ENCODE measurements at regions not wholly inside any gene's neighbourhood (a gene's known extent, or its start where the extent isn't known, plus 50 kb on each side); places are given as distances from the start of the nearest gene placed in this dataset.

DNA sequence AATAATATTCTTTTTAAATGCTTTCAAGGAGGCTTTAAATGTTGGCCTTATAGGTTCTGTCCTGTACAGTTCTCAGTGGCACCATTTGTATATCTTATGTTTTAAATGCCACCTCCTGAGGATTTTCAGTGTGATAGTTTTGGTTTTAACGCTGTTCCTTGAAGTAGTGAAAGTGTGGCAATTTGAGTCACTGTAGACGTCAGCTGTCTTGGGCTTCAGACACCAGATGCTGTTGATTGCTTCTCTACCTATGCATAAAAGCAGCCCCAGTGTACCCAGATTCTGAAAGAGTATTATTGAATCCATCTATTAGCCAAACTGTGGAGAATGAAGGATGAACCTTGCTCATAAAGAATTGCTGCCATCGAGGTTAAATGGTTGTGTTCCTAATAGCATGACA is 316.8 kb upstream of the GBE1 start:
- no peak for DNase-seq (ENCODE audit: low read depth)
- Histone ChIP-seq H3K36me3 (ENCODE audit: control insufficient read depth, insufficient read depth, low read length) (no peaks in the 10 kb centered on the region), H3K27me3 (ENCODE audit: control insufficient read depth, insufficient read depth, low read length) (no peaks in the 10 kb centered on the region), H3K4me3 (ENCODE audit: low read depth, low read length) (no peak overlapping the region)
- ChIA-PET CTCF (no interaction called here), POLR2A (no interaction called here)
- TF ChIP-seq, protein P1, sequence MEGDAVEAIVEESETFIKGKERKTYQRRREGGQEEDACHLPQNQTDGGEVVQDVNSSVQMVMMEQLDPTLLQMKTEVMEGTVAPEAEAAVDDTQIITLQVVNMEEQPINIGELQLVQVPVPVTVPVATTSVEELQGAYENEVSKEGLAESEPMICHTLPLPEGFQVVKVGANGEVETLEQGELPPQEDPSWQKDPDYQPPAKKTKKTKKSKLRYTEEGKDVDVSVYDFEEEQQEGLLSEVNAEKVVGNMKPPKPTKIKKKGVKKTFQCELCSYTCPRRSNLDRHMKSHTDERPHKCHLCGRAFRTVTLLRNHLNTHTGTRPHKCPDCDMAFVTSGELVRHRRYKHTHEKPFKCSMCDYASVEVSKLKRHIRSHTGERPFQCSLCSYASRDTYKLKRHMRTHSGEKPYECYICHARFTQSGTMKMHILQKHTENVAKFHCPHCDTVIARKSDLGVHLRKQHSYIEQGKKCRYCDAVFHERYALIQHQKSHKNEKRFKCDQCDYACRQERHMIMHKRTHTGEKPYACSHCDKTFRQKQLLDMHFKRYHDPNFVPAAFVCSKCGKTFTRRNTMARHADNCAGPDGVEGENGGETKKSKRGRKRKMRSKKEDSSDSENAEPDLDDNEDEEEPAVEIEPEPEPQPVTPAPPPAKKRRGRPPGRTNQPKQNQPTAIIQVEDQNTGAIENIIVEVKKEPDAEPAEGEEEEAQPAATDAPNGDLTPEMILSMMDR (IDR thresholded peaks at IDR 0.05; ENCODE audit: insufficient read depth, low read depth, low read length) = no peak

DNA sequence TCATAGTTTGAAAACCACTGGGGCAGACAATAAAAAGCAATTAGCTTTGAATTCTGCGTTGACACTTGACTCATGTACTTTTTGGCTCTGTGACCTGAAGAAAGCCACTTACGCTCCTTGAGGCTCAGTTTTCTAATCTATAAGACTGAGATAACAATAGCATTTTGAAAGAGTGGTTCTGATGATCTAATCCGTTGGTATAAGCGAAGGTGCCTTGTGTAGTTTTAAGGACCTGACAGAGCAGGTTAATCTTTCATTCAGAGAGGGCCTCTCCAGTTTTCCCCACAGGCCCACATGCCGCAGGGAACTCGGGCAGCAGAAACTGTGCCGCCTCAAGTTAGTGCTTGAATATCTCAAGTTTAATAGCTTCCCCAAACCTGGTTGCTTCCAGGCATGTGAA is 306.0 kb upstream of the GBE1 start:
- no peak for DNase-seq (ENCODE audit: low read depth)
- Histone ChIP-seq H3K36me3 (ENCODE audit: control insufficient read depth, insufficient read depth, low read length) (no peaks in the 10 kb centered on the region), H3K4me3 (ENCODE audit: low read depth, low read length) (no peak overlapping the region), H3K27me3 (ENCODE audit: control insufficient read depth, insufficient read depth, low read length) (no peaks in the 10 kb centered on the region)
- POLR2A ChIA-PET = no interaction called here
- TF ChIP-seq, protein P1 (IDR thresholded peaks at IDR 0.05; ENCODE audit: insufficient read depth, low read depth, low read length) = no peak
- CTCF ChIA-PET = interaction anchor here (0.6 kb wide), 1 partner anchor 21 kb away, joined by 3 read pairs; no protein-coding TSS in a partner anchor

DNA sequence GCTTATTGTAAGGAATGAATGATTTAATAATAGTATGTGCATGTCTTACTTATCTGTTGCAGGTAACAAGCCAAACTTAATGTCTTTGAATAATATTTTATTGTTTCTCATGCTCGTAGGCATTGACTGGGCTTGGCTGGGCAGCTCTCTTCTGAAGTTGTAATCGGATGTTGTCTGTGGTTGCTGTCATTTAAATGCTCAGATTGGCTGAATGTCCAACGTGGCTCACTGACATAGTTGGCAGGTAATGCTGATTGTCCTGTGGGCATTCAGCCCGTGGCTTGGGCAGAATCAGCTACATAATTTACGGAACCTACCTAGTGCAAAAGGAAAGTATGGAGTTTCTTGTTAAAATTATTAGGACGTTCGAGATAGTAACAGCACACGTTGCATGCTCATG is 297.4 kb upstream of the GBE1 start:
- POLR2A ChIA-PET = no interaction called here
- no peaks in the 10 kb centered on the region for H3K36me3 ChIP-seq (ENCODE audit: control insufficient read depth, insufficient read depth, low read length)
- H3K4me3 ChIP-seq (ENCODE audit: low read depth, low read length) = no peak overlapping the region
- DNase-seq (ENCODE audit: low read depth) = no peak
- CTCF ChIA-PET = no interaction called here
- H3K27me3 ChIP-seq (ENCODE audit: control insufficient read depth, insufficient read depth, low read length) = no peaks in the 10 kb centered on the region
- TF ChIP-seq, protein P1 (IDR thresholded peaks at IDR 0.05; ENCODE audit: insufficient read depth, low read depth, low read length) = no peak

DNA sequence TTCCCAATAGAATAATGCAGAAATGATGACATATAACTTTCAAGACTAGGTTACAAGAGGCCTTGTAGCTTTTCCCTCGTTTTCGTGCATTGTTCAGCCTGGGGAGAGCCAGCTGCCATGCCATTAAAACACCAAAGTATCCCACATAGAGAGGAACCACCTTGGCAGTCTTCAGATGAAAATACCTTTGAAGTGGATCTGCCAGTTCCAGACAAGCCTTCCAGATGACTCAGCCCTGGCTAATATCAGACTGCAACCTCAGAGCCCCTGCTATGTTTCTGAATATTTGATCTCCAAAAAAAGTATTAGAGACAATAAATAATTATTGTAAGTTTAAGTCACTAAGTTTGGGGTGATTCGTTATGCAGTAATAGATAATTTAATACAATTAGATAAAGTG is 294.3 kb upstream of the GBE1 start:
- DNase-seq (ENCODE audit: low read depth) = no peak
- H3K4me3 ChIP-seq (ENCODE audit: low read depth, low read length) = no peak overlapping the region
- CTCF ChIA-PET = no interaction called here
- TF ChIP-seq, protein P1 (IDR thresholded peaks at IDR 0.05; ENCODE audit: insufficient read depth, low read depth, low read length) = no peak
- no peaks in the 10 kb centered on the region for H3K27me3 ChIP-seq (ENCODE audit: control insufficient read depth, insufficient read depth, low read length)
- POLR2A ChIA-PET = no interaction called here
- H3K36me3 ChIP-seq (ENCODE audit: control insufficient read depth, insufficient read depth, low read length) = no peaks in the 10 kb centered on the region

DNA sequence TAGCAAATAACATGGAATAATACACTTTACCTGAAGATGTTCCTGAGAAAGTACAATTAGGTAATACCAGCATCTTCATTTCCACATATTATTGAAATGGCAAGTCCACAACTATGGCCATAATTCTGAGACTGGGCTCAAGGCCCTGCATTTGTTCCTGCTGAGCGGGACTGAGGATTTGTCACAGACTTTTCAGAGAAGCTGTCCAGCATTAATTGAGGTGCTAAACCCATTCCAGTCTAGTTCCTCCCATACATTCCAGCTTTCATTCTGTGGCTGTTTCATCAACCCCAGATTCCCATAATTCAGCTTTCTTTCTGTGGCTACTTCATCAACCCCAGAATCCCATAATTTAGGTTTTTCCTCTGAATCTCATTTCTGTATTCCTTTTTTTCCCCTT is 293.4 kb upstream of the GBE1 start:
- no peak overlapping the region for H3K4me3 ChIP-seq (ENCODE audit: low read depth, low read length)
- CTCF ChIA-PET = no interaction called here
- DNase-seq (ENCODE audit: low read depth) = no peak
- TF ChIP-seq, protein P1 (IDR thresholded peaks at IDR 0.05; ENCODE audit: insufficient read depth, low read depth, low read length) = no peak
- POLR2A ChIA-PET = no interaction called here
- H3K36me3 ChIP-seq (ENCODE audit: control insufficient read depth, insufficient read depth, low read length) = no peaks in the 10 kb centered on the region
- H3K27me3 ChIP-seq (ENCODE audit: control insufficient read depth, insufficient read depth, low read length) = no peaks in the 10 kb centered on the region
